HFF-Myc (cell line): ENCODE measurements at regions not wholly inside any gene's neighbourhood (a gene's known extent, or its start where the extent isn't known, plus 50 kb on each side); places are given as distances from the start of the nearest gene placed in this dataset.

ENCODE experiments used
- DNase-seq: peaks from one replicate; pipeline ENCODE4 v3.0.0-alpha.2; 2011; ENCODE audit warnings: low read depth; ENCODE audit errors: extremely low read depth
- H3K4me3 ChIP-seq: replicated peaks from 2 replicates; pipeline ENCODE4 v1.5.1; 2011; ENCODE audit warnings: low read depth, mild to moderate bottlenecking, control low read depth, low read length
- CTCF ChIP-seq: IDR thresholded peaks from 2 replicates; pipeline ENCODE4 v1.5.1; 2012; ENCODE audit warnings: mild to moderate bottlenecking, low read depth, low read length, control low read depth; ENCODE audit errors: missing control alignments

- DNase-seq, result no peak
- no peak overlapping the region for H3K4me3 ChIP-seq
- no peak for TF ChIP-seq CTCF
These were observed 534.0 kb upstream of the ANKRD30A start for GRCh38 chr10:36591436-36591835.

GRCh38 chr10:36583690-36584089 is 541.7 kb upstream of the ANKRD30A start:
- H3K4me3 ChIP-seq, result no peak overlapping the region
- TF ChIP-seq CTCF, result no peak
- no peak for DNase-seq

GRCh38 chr10:36581237-36581636 is 544.2 kb upstream of the ANKRD30A start:
- TF ChIP-seq CTCF, result no peak
- DNase-seq, result no peak
- H3K4me3 ChIP-seq, result no peak overlapping the region

- TF ChIP-seq CTCF, result no peak
- no peak overlapping the region for H3K4me3 ChIP-seq
- no peak for DNase-seq
These were observed 547.1 kb upstream of the ANKRD30A start for GRCh38 chr10:36578306-36578705.

- no peak overlapping the region for H3K4me3 ChIP-seq
These were observed 548.3 kb upstream of the ANKRD30A start for GRCh38 chr10:36577126-36577525.

GRCh38 chr10:36574207-36574606 is 551.2 kb upstream of the ANKRD30A start:
- no peak overlapping the region for H3K4me3 ChIP-seq
- no peak for DNase-seq
- TF ChIP-seq CTCF, result no peak

More at GRCh38 chr10:36577126-36577525, 548.3 kb upstream of the ANKRD30A start:
- DNase-seq, result no peak
- TF ChIP-seq CTCF, result no peak

GRCh38 chr10:36573246-36573645 is 552.2 kb upstream of the ANKRD30A start:
- DNase-seq, result no peak
- H3K4me3 ChIP-seq, result no peak overlapping the region
- TF ChIP-seq CTCF, result no peak
